GM10248 (cell line): ENCODE measurements at regions not wholly inside any gene's neighbourhood (a gene's known extent, or its start where the extent isn't known, plus 50 kb on each side); places are given as distances from the start of the nearest gene placed in this dataset.

Experiments used
- CTCF ChIA-PET: fragments of 300-600 bp; sonication (Branson Sonifier 250); formaldehyde crosslinking; extraction: SDS; loops from one replicate; lab custom pipeline; 2021; ENCODE audit warnings: antibody characterized with exemption; lab: Yijun Ruan, JAX
- POLR2A ChIA-PET: fragments of 350-650 bp; sonication (Branson Sonifier 250); formaldehyde crosslinking; extraction: SDS; loops from one replicate; lab custom pipeline; 2020; ENCODE audit warnings: antibody characterized with exemption; lab: Yijun Ruan, JAX
- DNase-seq: peaks from one replicate; pipeline ENCODE4 v3.0.0; 2012; ENCODE audit errors: extremely low spot score
- CTCF ChIP-seq: IDR thresholded peaks from 2 replicates; pipeline ENCODE4 v1.5.1; 2012; ENCODE audit warnings: mild to moderate bottlenecking, low read depth; ENCODE audit errors: extremely low read depth, missing control alignments, control extremely low read depth

DNA sequence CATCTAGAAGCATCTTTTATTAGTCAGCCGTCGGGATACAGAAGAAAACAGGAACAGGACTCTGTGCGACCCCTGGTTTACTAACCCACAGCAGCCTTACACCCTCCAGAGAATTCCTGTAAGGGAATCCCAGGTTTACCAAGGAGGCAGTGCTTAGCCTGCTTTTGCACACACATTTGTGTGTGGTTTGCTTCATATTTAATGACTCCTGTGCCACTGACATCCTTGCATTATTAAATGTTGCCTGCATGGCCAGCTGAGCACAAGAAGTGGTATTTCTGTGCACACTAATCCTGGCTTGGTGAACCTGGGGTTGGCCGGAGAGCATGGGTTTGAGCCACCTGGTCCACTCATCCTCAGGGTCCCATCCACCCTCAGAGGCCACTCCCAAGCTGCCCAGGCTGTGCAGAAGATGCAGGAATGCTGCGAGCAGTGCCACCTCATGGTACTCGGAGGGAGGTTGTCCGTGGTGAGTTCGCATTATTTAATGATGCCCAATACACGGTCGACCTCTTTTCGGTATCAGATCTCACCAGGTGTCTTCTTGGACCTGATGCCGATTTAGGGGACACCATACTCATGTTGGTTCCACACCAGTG is 152.4 kb upstream of the RTL1 start:
- ChIA-PET CTCF (no interaction called here), POLR2A (no interaction called here)
- DNase-seq: no peak
- TF ChIP-seq CTCF: no peak

DNA sequence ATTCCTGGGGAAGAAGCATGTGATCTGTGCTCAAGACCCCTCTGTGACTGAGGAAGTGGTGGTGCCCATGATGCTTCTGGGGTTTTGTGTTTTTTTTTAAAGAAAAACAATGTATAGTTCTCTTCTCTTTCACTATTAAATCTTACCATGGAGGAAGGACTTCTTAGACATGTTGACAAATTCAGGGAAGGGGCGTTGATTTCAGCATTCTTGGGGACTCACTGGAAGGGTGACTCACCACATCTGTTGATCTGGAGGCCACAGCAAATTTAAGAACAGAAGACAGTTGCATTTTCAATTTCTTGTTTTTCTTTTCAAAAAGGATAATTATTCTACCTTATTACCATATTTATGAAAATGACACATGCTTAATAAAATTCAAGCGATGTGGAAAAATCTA is 152.9 kb upstream of the RTL1 start:
- no peak for DNase-seq
- ChIA-PET POLR2A (no interaction called here), CTCF (no interaction called here)
- no peak for TF ChIP-seq CTCF

DNA sequence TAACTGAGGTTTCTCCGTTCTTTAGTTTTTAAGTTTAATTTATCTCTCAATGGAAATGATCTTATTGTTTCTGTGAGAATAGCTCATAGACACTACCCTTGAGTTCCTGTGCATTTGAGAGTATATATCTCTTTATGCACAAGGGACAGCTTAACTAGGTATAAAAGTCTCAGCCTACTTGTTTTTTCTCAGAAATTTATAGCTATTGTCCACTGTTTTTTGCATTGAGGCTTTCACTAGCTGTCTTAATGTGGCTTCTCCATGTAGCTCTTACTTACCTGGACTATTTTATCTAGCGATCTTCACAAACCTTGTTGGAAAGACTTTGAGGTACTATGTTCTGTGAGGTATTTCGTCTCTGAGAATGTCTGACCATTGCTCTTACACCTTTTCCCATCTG is 153.9 kb upstream of the RTL1 start:
- TF ChIP-seq CTCF: no peak
- CTCF ChIA-PET: interaction anchor here (1.5 kb wide), 1 partner anchor 17 kb away, joined by 3 read pairs; no protein-coding TSS in a partner anchor
- POLR2A ChIA-PET: no interaction called here
- DNase-seq: no peak

GRCh38 chr14:101058571-101058970 is 155.0 kb upstream of the RTL1 start:
- no peak for DNase-seq
- CTCF ChIA-PET: interaction anchor here (1.5 kb wide), 1 partner anchor 16 kb away, joined by 3 read pairs; no protein-coding TSS in a partner anchor
- no peak for TF ChIP-seq CTCF
- POLR2A ChIA-PET: no interaction called here

DNA sequence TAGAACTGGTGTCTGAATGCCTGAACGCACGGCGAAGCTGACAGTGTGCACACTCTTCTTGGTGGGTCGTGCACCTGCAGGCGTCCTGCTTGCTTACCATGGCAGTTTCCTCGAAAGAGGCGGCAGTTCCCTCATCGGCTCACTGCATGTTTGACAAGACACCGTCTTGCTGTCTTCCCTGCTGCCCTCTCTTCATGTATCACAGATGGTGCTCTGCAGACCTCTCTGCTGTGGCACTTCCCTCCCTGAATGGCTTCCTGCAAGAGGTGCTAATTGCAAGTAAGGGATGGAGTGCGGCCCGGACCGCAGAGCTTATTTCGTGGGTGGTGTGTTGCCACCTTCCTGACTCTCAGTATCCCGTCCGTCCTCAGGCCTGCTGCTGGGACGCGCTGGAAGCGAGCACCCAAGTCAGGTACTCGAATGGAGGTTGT is 156.7 kb upstream of the RTL1 start:
- CTCF ChIA-PET: no interaction called here
- POLR2A ChIA-PET: no interaction called here
- TF ChIP-seq CTCF: no peak
- no peak for DNase-seq

DNA sequence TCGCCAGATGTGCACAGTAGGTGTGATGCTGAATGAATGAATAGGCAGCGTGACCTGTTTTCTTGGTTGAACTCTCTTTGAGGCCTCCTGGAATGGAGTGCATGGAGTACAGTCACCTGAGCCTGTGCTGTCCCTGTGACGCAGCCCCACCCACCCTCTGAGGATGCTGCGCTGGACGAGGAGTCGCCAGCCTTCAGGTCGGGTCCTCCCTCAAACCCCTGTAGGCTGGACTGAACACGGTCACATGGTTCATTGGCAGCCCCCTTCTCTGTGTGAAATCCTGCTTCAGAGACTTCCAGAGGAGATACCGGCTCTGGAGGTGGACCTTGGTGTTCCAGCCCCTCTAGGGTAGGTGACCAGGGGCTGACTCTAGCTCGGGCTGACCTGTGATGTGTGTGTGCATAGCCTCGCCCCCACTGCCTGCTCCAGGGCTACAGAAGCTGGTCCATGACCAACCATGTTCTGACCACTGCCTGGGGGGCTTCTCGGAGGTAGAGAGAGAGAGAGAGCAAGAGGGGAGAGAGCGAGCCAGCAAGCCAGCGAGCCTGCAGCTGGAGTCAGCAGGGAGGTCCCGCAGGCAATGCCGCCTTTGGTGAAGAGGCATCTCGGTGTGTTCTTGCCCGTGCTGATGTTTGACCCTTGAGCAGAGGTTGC is 158.0 kb upstream of the RTL1 start:
- ChIA-PET CTCF (no interaction called here), POLR2A (no interaction called here)
- TF ChIP-seq CTCF: no peak
- no peak for DNase-seq

- no peak for TF ChIP-seq CTCF
- ChIA-PET CTCF (interaction anchor here (1.0 kb wide), 1 partner anchor 13 kb away, joined by 3 read pairs; no protein-coding TSS in a partner anchor), POLR2A (no interaction called here)
- DNase-seq: no peak
These were observed 158.5 kb upstream of the RTL1 start for GRCh38 chr14:101062065-101062450.
